Urinary bladder (tissue), 3 donors: ENCODE measurements at regions not wholly inside any gene's neighbourhood (a gene's known extent, or its start where the extent isn't known, plus 50 kb on each side); places are given as distances from the start of the nearest gene placed in this dataset.
"Not testable (repeated sequence)": the region's sequence is repeated elsewhere in the genome, so short reads cannot be mapped to it uniquely, and the experiment has no call there.

Experiments used
- DNase-seq: peaks from one replicate; pipeline ENCODE4 v3.0.0-alpha.2; 2015; ENCODE audit errors: extremely low spot score
- H3K27ac ChIP-seq: one replicate; pipeline ENCODE4 v1.5.1; 2013; ENCODE audit warnings: low read depth, mild to moderate bottlenecking, moderate library complexity
- H3K36me3 ChIP-seq: one replicate; pipeline ENCODE4 v1.6.1; 2013; ENCODE audit warnings: mild to moderate bottlenecking, moderate library complexity; ENCODE audit not compliant: insufficient read depth
- H3K4me1 ChIP-seq: one replicate; pipeline ENCODE4 v1.6.1; 2013; ENCODE audit warnings: mild to moderate bottlenecking, moderate library complexity; ENCODE audit not compliant: insufficient read depth
- H3K4me3 ChIP-seq: one replicate; pipeline ENCODE4 v1.5.1; 2013; ENCODE audit warnings: low read depth, low read length
- WGBS: extraction: QIAGEN DNeasy Blood & Tissue Kit; methylation state at CpG from one replicate; pipeline ENCODE4 v1.1.7; 2013; 5-methylcytosine and 5-hydroxymethylcytosine counted together
- donor health status: healthy with polysubstance abuse.
- donor health status: healthy.

GRCh38 chr2:117359266-117359914 lies 455.1 kb upstream of the DDX18 start:
- Histone ChIP-seq H3K4me1 (no peaks in the 10 kb centered on the region), H3K27ac (no peak overlapping the region), H3K36me3 (no peaks in the 10 kb centered on the region), H3K4me3 (no peak overlapping the region)
- 69% methylated on average over 5 of the region's 5 CpGs for WGBS
- no peak for DNase-seq

GRCh38 chr2:117360586-117360985 lies 453.9 kb upstream of the DDX18 start:
- WGBS: 86% methylated on average over 2 of the region's 2 CpGs
- Histone ChIP-seq H3K27ac (no peak overlapping the region), H3K36me3 (no peaks in the 10 kb centered on the region), H3K4me1 (no peaks in the 10 kb centered on the region), H3K4me3 (no peak overlapping the region)
- DNase-seq: no peak

GRCh38 chr2:117378653-117379052 lies 435.8 kb upstream of the DDX18 start:
- no peaks in the 10 kb centered on the region for H3K36me3 ChIP-seq
- DNase-seq: no peak
- no peaks in the 10 kb centered on the region for H3K4me1 ChIP-seq
- H3K4me3 ChIP-seq: no peak overlapping the region
- 55% methylated on average over 4 of the region's 4 CpGs for whole genome bisulfite sequencing
- no peak overlapping the region for H3K27ac ChIP-seq

- Histone ChIP-seq H3K4me1 (no peaks in the 10 kb centered on the region), H3K36me3 (no peaks in the 10 kb centered on the region), H3K27ac (no peak overlapping the region), H3K4me3 (no peak overlapping the region)
- no peak for DNase-seq
- 82% methylated on average over 4 of the region's 4 CpGs for WGBS
These were observed 434.6 kb upstream of the DDX18 start for GRCh38 chr2:117379928-117380327.

- H3K36me3 ChIP-seq, H3K4me3 ChIP-seq, H3K27ac ChIP-seq, H3K4me1 ChIP-seq, DNase-seq: not testable (repeated sequence)
- WGBS: 95% methylated on average over 12 of the region's 12 CpGs
These were observed 430.5 kb upstream of the DDX18 start for GRCh38 chr2:117383997-117384396.

GRCh38 chr2:117396161-117396560 lies 418.3 kb upstream of the DDX18 start:
- Histone ChIP-seq H3K27ac (no peak overlapping the region), H3K36me3 (no peaks in the 10 kb centered on the region), H3K4me1 (no peaks in the 10 kb centered on the region), H3K4me3 (no peak overlapping the region)
- DNase-seq: no peak

- Histone ChIP-seq H3K4me3 (no peak overlapping the region), H3K4me1 (no peaks in the 10 kb centered on the region), H3K36me3 (no peaks in the 10 kb centered on the region), H3K27ac (no peak overlapping the region)
- no peak for DNase-seq
- 50% methylated on average over 1 of the region's 1 CpG for WGBS
These were observed 412.9 kb upstream of the DDX18 start for GRCh38 chr2:117401582-117401981.

GRCh38 chr2:117406443-117406842 lies 408.0 kb upstream of the DDX18 start:
- Histone ChIP-seq H3K4me3 (no peak overlapping the region), H3K27ac (no peak overlapping the region), H3K4me1 (no peaks in the 10 kb centered on the region), H3K36me3 (peaks cover 1% of the 10 kb centered on the region)
- DNase-seq: no peak
- 98% methylated on average over 1 of the region's 1 CpG for WGBS

GRCh38 chr2:117407746-117408145 lies 406.7 kb upstream of the DDX18 start:
- H3K4me1 ChIP-seq: no peaks in the 10 kb centered on the region
- H3K27ac ChIP-seq: no peak overlapping the region
- WGBS: 92% methylated on average over 4 of the region's 4 CpGs
- H3K36me3 ChIP-seq: peaks cover 1% of the 10 kb centered on the region
- no peak overlapping the region for H3K4me3 ChIP-seq
- DNase-seq: no peak

- Histone ChIP-seq H3K4me1 (no peaks in the 10 kb centered on the region), H3K4me3 (no peak overlapping the region), H3K27ac (no peak overlapping the region), H3K36me3 (peaks cover 1% of the 10 kb centered on the region)
- no peak for DNase-seq
- WGBS: 79% methylated on average over 4 of the region's 4 CpGs
These were observed 405.0 kb upstream of the DDX18 start for GRCh38 chr2:117409443-117409842.

- 53% methylated on average over 4 of the region's 4 CpGs for WGBS
These were observed 402.5 kb upstream of the DDX18 start for GRCh38 chr2:117411983-117412382.

GRCh38 chr2:117432746-117433145 lies 381.7 kb upstream of the DDX18 start:
- DNase-seq: no peak
- no peaks in the 10 kb centered on the region for H3K4me1 ChIP-seq
- no peaks in the 10 kb centered on the region for H3K36me3 ChIP-seq
- H3K27ac ChIP-seq: no peak overlapping the region
- 74% methylated on average over 4 of the region's 4 CpGs for WGBS
- no peak overlapping the region for H3K4me3 ChIP-seq

More at GRCh38 chr2:117411983-117412382, 402.5 kb upstream of the DDX18 start:
- no peak overlapping the region for H3K4me3 ChIP-seq
- no peaks in the 10 kb centered on the region for H3K36me3 ChIP-seq
- no peak overlapping the region for H3K27ac ChIP-seq
- DNase-seq: no peak
- H3K4me1 ChIP-seq: no peaks in the 10 kb centered on the region

GRCh38 chr2:117436697-117437096 lies 377.8 kb upstream of the DDX18 start:
- H3K27ac ChIP-seq: no peak overlapping the region
- no peak overlapping the region for H3K4me3 ChIP-seq
- H3K36me3 ChIP-seq: no peaks in the 10 kb centered on the region
- no peak for DNase-seq
- 22% methylated on average over 3 of the region's 3 CpGs for WGBS
- no peaks in the 10 kb centered on the region for H3K4me1 ChIP-seq

- H3K4me3 ChIP-seq: no peak overlapping the region
- H3K27ac ChIP-seq: no peak overlapping the region
- no peaks in the 10 kb centered on the region for H3K4me1 ChIP-seq
- no peak for DNase-seq
- no peaks in the 10 kb centered on the region for H3K36me3 ChIP-seq
- 72% methylated on average over 7 of the region's 7 CpGs for WGBS
These were observed 344.0 kb upstream of the DDX18 start for GRCh38 chr2:117470311-117471095.
